Activated CD4-positive, alpha-beta T cell treated with anti-CD3 and anti-CD28 coated beads, Interleukin-2, amount 10 ng/mL, durations not matched to agents 24 days and 14 days (primary cell): ENCODE measurements at regions not wholly inside any gene's neighbourhood (a gene's known extent, or its start where the extent isn't known, plus 50 kb on each side); places are given as distances from the start of the nearest gene placed in this dataset.

Source experiments
- DNase-seq: peaks from one replicate; pipeline ENCODE4 v3.0.0; 2022
- H3K27ac Mint-ChIP-seq: one replicate; pipeline ENCODE4 v1.8.0; 2022; ENCODE audit warnings: mild to moderate bottlenecking, mixed read lengths
- H3K27me3 Mint-ChIP-seq: one replicate; pipeline ENCODE4 v1.8.0; 2022; ENCODE audit warnings: mixed read lengths
- H3K36me3 Mint-ChIP-seq: one replicate; pipeline ENCODE4 v1.8.0; 2022; ENCODE audit warnings: low read depth, mild to moderate bottlenecking, mixed read lengths
- H3K4me1 Mint-ChIP-seq: one replicate; pipeline ENCODE4 v1.8.0; 2021; ENCODE audit warnings: mixed read lengths
- H3K4me3 Mint-ChIP-seq: one replicate; pipeline ENCODE4 v1.8.0; 2022; ENCODE audit warnings: mild to moderate bottlenecking, moderate library complexity, mixed read lengths
- H3K9me3 Mint-ChIP-seq: one replicate; pipeline ENCODE4 v1.8.0; 2021; ENCODE audit warnings: mixed read lengths
- intact Hi-C: fragments of 100-400 bp; cut with micrococcal nuclease; formaldehyde crosslinking; loops from one replicate; pipeline ENCODE4 v1.15.1; 2023

- H3K9me3 Mint-ChIP-seq = no peaks in the 10 kb centered on the region
- no peaks in the 10 kb centered on the region for H3K27me3 Mint-ChIP-seq
- no peak overlapping the region for H3K4me3 Mint-ChIP-seq
- no peak for DNase-seq
- no peak overlapping the region for H3K27ac Mint-ChIP-seq
- intact Hi-C loops = no loop called here
- no peaks in the 10 kb centered on the region for H3K36me3 Mint-ChIP-seq
- no peaks in the 10 kb centered on the region for H3K4me1 Mint-ChIP-seq
Measured at GRCh38 chr22:48756146-48757111, 1071.2 kb downstream of the BRD1 start.

DNA sequence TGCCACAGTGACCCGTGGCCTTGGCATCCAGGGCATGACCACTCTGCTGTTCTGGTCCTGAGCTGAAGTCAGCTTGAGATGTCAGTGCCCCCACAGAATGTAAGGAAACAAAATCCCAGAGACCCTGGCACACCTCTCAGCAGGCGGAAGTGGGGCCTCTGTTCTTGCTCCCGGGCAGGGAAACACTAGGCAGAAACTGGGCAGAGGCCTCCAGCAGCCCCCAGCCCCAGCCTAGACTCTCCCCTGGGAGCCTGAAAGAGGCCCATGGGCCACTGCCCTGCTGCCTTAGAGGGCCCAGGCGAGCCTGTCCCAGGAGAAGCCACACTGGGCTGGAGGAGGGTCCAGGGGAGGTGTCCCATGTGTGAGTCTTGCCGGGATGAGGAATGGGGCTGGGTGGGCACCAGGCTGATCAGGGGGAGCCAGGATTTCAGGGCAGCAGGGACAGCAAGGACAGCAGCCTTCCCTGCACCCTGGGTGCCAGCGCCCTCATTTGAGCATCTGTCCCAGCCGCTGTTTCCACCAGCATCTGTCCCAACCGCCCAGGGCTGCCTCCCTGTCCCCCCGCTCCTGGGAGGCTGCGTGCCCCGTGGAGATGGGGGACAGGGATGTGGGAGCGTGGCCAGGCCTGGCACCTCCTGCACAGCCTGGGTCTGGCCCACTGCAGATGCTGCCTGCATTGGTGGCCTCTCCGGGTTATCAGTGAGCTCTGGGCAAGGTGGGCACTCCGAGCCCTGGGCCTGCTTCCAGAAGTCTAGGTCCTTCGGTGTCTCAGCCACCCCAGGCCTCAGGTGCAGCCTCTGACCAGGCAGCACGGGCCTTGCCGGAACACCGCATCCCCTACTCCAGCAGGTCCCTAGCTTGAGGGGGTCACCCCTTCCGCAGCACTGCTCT, 1072.4 kb downstream of the BRD1 start:
- Mint-ChIP-seq H3K27me3 (no peaks in the 10 kb centered on the region), H3K27ac (no peak overlapping the region), H3K36me3 (no peaks in the 10 kb centered on the region), H3K9me3 (no peaks in the 10 kb centered on the region), H3K4me1 (no peaks in the 10 kb centered on the region), H3K4me3 (no peak overlapping the region)
- intact Hi-C loops = no loop called here
- DNase-seq = no peak

DNA sequence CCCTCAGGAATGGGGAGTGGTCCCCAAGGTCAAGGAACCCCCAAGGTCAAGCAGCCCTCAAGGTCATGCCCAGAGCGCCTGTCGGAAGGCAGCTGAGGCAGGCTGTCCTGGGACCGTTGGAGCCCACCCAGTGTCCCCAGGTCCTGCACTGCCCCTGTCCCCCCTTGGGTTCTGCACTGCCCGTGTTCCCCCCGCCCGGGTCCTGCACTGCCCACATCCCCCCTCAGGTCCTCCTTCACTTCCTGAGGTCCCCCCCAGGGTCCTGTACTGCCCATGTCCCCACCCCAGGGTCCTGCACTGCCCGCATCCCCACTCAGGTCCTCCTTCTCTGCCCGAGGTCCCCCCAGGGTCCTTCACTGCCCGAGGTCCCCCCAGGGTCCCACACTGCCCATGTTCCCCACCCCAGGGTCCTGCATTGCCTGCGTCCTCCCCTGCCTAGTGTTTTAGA, 1073.0 kb downstream of the BRD1 start:
- intact Hi-C loops = no loop called here
- Mint-ChIP-seq H3K27ac (no peak overlapping the region), H3K4me1 (no peaks in the 10 kb centered on the region), H3K36me3 (no peaks in the 10 kb centered on the region), H3K9me3 (no peaks in the 10 kb centered on the region), H3K4me3 (no peak overlapping the region), H3K27me3 (no peaks in the 10 kb centered on the region)
- DNase-seq = no peak

DNA sequence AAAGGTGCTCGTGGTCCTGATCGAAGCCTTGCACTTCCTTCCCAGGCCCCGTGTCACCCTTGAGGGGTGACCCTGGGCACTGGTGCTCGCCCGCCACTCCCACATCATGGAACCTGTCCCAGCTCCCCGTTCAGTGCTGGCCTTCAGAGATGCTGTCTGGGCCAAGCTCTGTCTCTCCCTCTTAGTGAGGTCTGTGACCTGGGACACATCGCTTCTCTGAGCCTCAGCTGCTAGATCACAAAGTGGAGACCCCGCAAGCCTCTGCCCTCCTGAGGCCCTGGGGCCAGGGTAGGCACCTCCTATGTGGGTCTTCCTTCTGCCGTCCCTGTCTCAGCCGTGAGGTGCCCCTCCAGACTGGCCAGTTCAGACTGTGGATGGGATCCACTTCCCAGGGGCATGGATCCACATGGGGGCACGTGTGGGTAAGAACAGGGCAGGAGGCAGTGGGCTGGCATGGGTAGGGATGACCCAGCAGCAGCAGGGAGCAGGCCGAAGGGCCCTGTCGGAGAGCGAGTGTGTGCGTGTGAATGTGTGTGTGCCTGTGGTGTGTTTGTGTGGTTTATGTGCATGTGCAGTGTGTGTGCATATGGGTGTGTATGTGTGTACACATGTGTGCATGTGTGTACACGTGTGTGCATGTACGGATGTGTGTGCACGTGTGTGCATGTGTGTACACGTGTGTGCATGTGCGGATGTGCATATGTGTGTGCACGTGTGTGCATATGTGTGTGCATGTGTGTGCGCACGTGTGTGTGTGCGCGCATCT, 1073.7 kb downstream of the BRD1 start:
- intact Hi-C loops = no loop called here
- no peaks in the 10 kb centered on the region for H3K4me1 Mint-ChIP-seq
- no peak overlapping the region for H3K27ac Mint-ChIP-seq
- H3K4me3 Mint-ChIP-seq = no peak overlapping the region
- DNase-seq = no peak
- H3K36me3 Mint-ChIP-seq = no peaks in the 10 kb centered on the region
- H3K27me3 Mint-ChIP-seq = no peaks in the 10 kb centered on the region
- H3K9me3 Mint-ChIP-seq = no peaks in the 10 kb centered on the region

DNA sequence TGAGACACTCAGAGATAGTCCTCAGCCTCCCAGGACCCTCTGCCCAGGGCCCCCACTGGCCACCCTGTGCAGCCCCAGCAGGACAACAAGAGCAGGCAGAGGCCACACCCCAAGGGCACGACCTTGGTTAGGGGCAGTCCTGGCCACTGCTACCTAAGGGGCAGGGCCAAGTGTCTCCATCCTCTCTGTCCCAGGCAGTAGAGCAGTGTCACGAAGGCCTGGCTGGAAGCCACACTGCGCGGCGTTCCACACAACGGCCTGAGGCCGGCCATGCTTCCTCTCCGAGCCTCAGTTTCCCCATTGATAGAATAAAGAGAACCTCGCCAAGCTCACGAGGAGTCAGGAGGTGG, 1074.3 kb downstream of the BRD1 start:
- H3K27ac Mint-ChIP-seq = no peak overlapping the region
- H3K9me3 Mint-ChIP-seq = no peaks in the 10 kb centered on the region
- no peaks in the 10 kb centered on the region for H3K36me3 Mint-ChIP-seq
- no peak for DNase-seq
- H3K4me3 Mint-ChIP-seq = no peak overlapping the region
- intact Hi-C loops = no loop called here
- no peaks in the 10 kb centered on the region for H3K27me3 Mint-ChIP-seq
- no peaks in the 10 kb centered on the region for H3K4me1 Mint-ChIP-seq

GRCh38 chr22:48752451-48753380, 1075.0 kb downstream of the BRD1 start:
- H3K27ac Mint-ChIP-seq = no peak overlapping the region
- no peaks in the 10 kb centered on the region for H3K4me1 Mint-ChIP-seq
- intact Hi-C loops = no loop called here
- DNase-seq = no peak
- H3K9me3 Mint-ChIP-seq = no peaks in the 10 kb centered on the region
- H3K4me3 Mint-ChIP-seq = no peak overlapping the region
- no peaks in the 10 kb centered on the region for H3K36me3 Mint-ChIP-seq
- no peaks in the 10 kb centered on the region for H3K27me3 Mint-ChIP-seq

- intact Hi-C loops = no loop called here
- Mint-ChIP-seq H3K27me3 (no peaks in the 10 kb centered on the region), H3K9me3 (no peaks in the 10 kb centered on the region), H3K4me3 (no peak overlapping the region), H3K27ac (no peak overlapping the region), H3K4me1 (no peaks in the 10 kb centered on the region), H3K36me3 (no peaks in the 10 kb centered on the region)
- no peak for DNase-seq
Measured at GRCh38 chr22:48751539-48752437, 1075.9 kb downstream of the BRD1 start.

DNA sequence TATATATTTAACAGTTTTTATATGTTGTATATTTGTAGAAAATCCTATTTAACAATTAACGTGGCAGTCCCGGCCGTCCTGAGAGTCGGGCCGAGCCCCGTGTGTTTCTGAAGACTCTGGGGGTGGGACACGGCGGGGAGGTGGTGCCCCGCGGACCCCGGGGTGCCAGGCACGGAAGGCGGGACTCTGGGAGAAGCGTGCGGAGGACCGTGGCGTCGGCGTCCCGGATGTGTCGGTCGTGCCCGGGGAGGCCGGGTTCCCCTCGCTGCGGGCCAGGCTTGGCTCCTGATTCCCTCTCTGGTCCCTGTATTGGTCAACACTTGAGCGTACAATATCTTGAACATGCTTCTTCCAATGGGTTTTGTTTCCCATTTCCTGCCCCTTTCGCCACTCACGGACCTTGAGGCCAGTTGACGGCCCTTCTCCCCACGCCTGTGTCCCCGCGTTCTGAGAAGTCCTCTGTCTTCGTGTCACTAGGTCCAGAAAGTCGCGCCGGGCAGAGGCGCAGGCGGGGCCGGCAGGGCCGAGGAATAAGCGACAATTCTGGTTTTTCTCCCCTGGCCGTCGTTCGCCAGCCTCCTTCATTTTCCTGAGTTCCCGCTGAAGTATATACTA, 1076.7 kb downstream of the BRD1 start:
- Mint-ChIP-seq H3K4me1 (no peaks in the 10 kb centered on the region), H3K27ac (no peak overlapping the region), H3K36me3 (no peaks in the 10 kb centered on the region), H3K9me3 (no peaks in the 10 kb centered on the region), H3K27me3 (no peaks in the 10 kb centered on the region), H3K4me3 (no peak overlapping the region)
- DNase-seq = no peak
- intact Hi-C loops = no loop called here

- Mint-ChIP-seq H3K4me1 (no peaks in the 10 kb centered on the region), H3K9me3 (no peaks in the 10 kb centered on the region), H3K4me3 (no peak overlapping the region), H3K36me3 (no peaks in the 10 kb centered on the region), H3K27me3 (no peaks in the 10 kb centered on the region), H3K27ac (no peak overlapping the region)
- DNase-seq = no peak
- intact Hi-C loops = no loop called here
Measured at GRCh38 chr22:48750282-48750681, 1077.4 kb downstream of the BRD1 start.

DNA sequence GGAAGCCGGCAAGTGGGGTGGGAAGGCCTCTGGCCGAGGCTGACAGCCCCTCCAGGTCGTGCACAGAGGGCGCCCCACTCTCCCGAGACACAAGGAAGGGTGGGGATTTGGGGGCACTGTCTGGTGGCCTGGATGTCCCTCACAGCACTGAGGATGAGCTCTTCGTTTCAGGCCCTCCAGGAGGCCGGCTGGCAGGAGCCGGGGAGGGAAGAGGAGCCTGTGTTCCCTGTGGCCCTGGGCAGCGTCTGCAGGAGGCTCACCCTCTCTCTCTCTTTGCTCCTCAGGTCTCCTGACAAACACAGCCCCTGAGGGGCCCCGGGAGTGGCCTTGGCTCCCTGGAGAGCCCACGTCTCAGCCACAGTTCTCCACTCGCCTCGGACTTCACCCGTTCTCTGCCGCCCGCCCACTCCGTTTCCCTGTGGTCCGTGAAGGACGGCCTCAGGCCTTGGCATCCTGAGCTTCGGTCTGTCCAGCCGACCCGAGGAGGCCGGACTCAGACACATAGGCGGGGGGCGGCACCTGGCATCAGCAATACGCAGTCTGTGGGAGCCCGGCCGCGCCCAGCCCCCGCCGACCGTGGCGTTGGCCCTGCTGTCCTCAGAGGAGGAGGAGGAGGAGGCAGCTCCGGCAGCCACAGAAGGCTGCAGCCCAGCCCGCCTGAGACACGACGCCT, 1078.0 kb downstream of the BRD1 start:
- intact Hi-C loops = no loop called here
- H3K9me3 Mint-ChIP-seq = no peaks in the 10 kb centered on the region
- no peaks in the 10 kb centered on the region for H3K27me3 Mint-ChIP-seq
- no peak overlapping the region for H3K27ac Mint-ChIP-seq
- no peaks in the 10 kb centered on the region for H3K4me1 Mint-ChIP-seq
- H3K36me3 Mint-ChIP-seq = no peaks in the 10 kb centered on the region
- no peak for DNase-seq
- H3K4me3 Mint-ChIP-seq = no peak overlapping the region

- intact Hi-C loops = no loop called here
- Mint-ChIP-seq H3K36me3 (no peaks in the 10 kb centered on the region), H3K4me1 (no peaks in the 10 kb centered on the region), H3K9me3 (no peaks in the 10 kb centered on the region), H3K27me3 (no peaks in the 10 kb centered on the region), H3K27ac (no peak overlapping the region), H3K4me3 (no peak overlapping the region)
- DNase-seq = no peak
Measured at GRCh38 chr22:48748860-48749554, 1078.7 kb downstream of the BRD1 start.
